Endothelial cell of umbilical vein (primary cell): ENCODE measurements at regions not wholly inside any gene's neighbourhood (a gene's known extent, or its start where the extent isn't known, plus 50 kb on each side); places are given as distances from the start of the nearest gene placed in this dataset.
"Not testable (repeated sequence)": the region's sequence is repeated elsewhere in the genome, so short reads cannot be mapped to it uniquely, and the experiment has no call there.

Experiments
- BruUV-seq: library from RNA; stranded (reverse); fragments of 400-500 nt; replicated peaks from 2 replicates; lab custom pipeline; 2021; lab: Mats Ljungman, UMichigan
- CTCF ChIA-PET: fragments of 300-600, 350-600 bp; sonication (Branson Sonifier 250); formaldehyde crosslinking; loops from one replicate; lab custom pipeline; 2021; ENCODE audit warnings: antibody characterized with exemption, inconsistent platforms; lab: Charles Lee
- POLR2A ChIA-PET: fragments of 300-600, 350-600 bp; sonication (Branson Sonifier 250); formaldehyde crosslinking; loops from one replicate; lab custom pipeline; 2021; ENCODE audit warnings: antibody characterized with exemption, inconsistent platforms; lab: Charles Lee
- DNase-seq: peaks from one replicate; pipeline ENCODE4 v3.0.0-alpha.2; 2011; ENCODE audit warnings: low read depth, low spot score
- FAIRE-seq: peaks from 2 replicates; lab custom pipeline; 2011; peaks lifted over from hg19 to GRCh38; lab: Jason Lieb, UNC
- H2AFZ ChIP-seq: 2 replicates; pipeline ENCODE4 v1.6.0; 2012; ENCODE audit warnings: low read depth, low read length, control low read depth, inconsistent platforms
- H3K27ac ChIP-seq: 2 replicates; pipeline ENCODE4 v1.5.1; 2011; ENCODE audit warnings: low read depth, mild to moderate bottlenecking, control low read depth, low read length, moderate library complexity; ENCODE audit not compliant: insufficient read depth
- H3K27me3 ChIP-seq, 2 experiments: 2 replicates each; pipeline versions ENCODE4 v1.6.0 to v1.6.1; 2011; ENCODE audit warnings: low read length in 2 of 2, mixed read lengths in 1 of 2; ENCODE audit not compliant: control insufficient read depth in 2 of 2, insufficient read depth in 2 of 2
- H3K36me3 ChIP-seq, 2 experiments: 2 replicates in 1 of 2; 3 replicates in 1 of 2; pipeline ENCODE4 v1.5.1; 2011; ENCODE audit warnings: low read length in 2 of 2, mild to moderate bottlenecking in 1 of 2, moderate library complexity in 1 of 2; ENCODE audit not compliant: control insufficient read depth in 2 of 2, insufficient read depth in 2 of 2; ENCODE audit errors: extremely low read depth in 1 of 2
- H3K4me1 ChIP-seq: 3 replicates; pipeline ENCODE4 v1.5.1; 2011; ENCODE audit warnings: mild to moderate bottlenecking, low read length; ENCODE audit not compliant: control insufficient read depth, insufficient read depth; ENCODE audit errors: extremely low read depth
- H3K4me2 ChIP-seq: 2 replicates; pipeline ENCODE4 v1.6.1; 2011; ENCODE audit warnings: low read length, control low read depth, mixed read lengths; ENCODE audit not compliant: insufficient read depth
- H3K4me3 ChIP-seq, 3 experiments: fragments of 200-600 bp in 1 of 3; sonication (generic), shearing (Covaris generic) in 1 of 3; replicated peaks in 1 of 3; 2 replicates each; pipeline ENCODE4 v1.5.1; 2011 to 2016; ENCODE audit warnings: control low read depth in 3 of 3, low read length in 3 of 3, mild to moderate bottlenecking in 2 of 3, inconsistent platforms in 1 of 3, low read depth in 1 of 3, moderate library complexity in 1 of 3; ENCODE audit not compliant: insufficient read depth in 1 of 3
- H3K79me2 ChIP-seq: 2 replicates; pipeline ENCODE4 v1.6.0; 2012; ENCODE audit warnings: low read length, inconsistent platforms; ENCODE audit not compliant: control insufficient read depth, insufficient read depth
- H3K9ac ChIP-seq: replicated peaks from 2 replicates; pipeline ENCODE3; 2011; ENCODE audit warnings: low read length, control low read depth; ENCODE audit not compliant: insufficient read depth; ENCODE audit errors: extremely low read depth
- H3K9me1 ChIP-seq: replicated peaks from 3 replicates; pipeline ENCODE4 v1.6.0; 2011; ENCODE audit warnings: mild to moderate bottlenecking, low read length; ENCODE audit not compliant: control insufficient read depth, insufficient read depth; ENCODE audit errors: extremely low read depth
- H3K9me3 ChIP-seq: replicated peaks from 2 replicates; pipeline ENCODE4 v1.5.1; 2012; ENCODE audit warnings: low read length, inconsistent platforms; ENCODE audit not compliant: control insufficient read depth, insufficient read depth
- H4K20me1 ChIP-seq: replicated peaks from 2 replicates; pipeline ENCODE3; 2011; ENCODE audit warnings: mild to moderate bottlenecking, low read length; ENCODE audit not compliant: control insufficient read depth, insufficient read depth; ENCODE audit errors: extremely low read depth
- EZH2 ChIP-seq: IDR thresholded peaks from 2 replicates; pipeline ENCODE4 v1.6.1; 2012; ENCODE audit warnings: borderline replicate concordance, low read depth, mild to moderate bottlenecking, moderate library complexity, low read length, inconsistent platforms; ENCODE audit not compliant: severe bottlenecking
- FOS ChIP-seq: IDR thresholded peaks from 2 replicates; pipeline ENCODE4 v1.6.1; 2011; ENCODE audit warnings: mild to moderate bottlenecking, low read length, moderate library complexity, borderline replicate concordance; ENCODE audit not compliant: insufficient read depth
- GATA2 ChIP-seq: IDR thresholded peaks from 2 replicates; pipeline ENCODE4 v1.7.0; 2011; ENCODE audit warnings: low read depth, mild to moderate bottlenecking, moderate library complexity, mixed read lengths, low read length; ENCODE audit not compliant: insufficient read length, insufficient read depth
- JUN ChIP-seq: IDR thresholded peaks from 2 replicates; pipeline ENCODE4 v1.6.1; 2011; ENCODE audit warnings: borderline replicate concordance, low read depth; ENCODE audit not compliant: insufficient read length, insufficient read depth
- MAX ChIP-seq: IDR thresholded peaks from 2 replicates; pipeline ENCODE4 v1.6.1; 2011; ENCODE audit not compliant: insufficient read depth, insufficient read length
- MYC ChIP-seq: IDR thresholded peaks from one replicate; pipeline ENCODE4 v1.6.1; 2011; ENCODE audit warnings: mild to moderate bottlenecking, low read depth, low read length
- POLR2A ChIP-seq: IDR thresholded peaks from 2 replicates; pipeline ENCODE4 v1.6.1; 2012; ENCODE audit warnings: low read depth, mild to moderate bottlenecking, control low read depth, low read length
- POLR2AphosphoS5 ChIP-seq: IDR thresholded peaks from 2 replicates; pipeline ENCODE4 v1.6.1; 2012; ENCODE audit warnings: low read depth, mild to moderate bottlenecking, control low read depth, low read length, moderate library complexity; ENCODE audit not compliant: insufficient read depth
- dilution Hi-C: fragments of 300-500 bp; cut with MboI; formaldehyde crosslinking; loops from one replicate; pipeline ENCODE4 v1.15.0; 2019; ENCODE audit warnings: low sequenced_read_pairs; ENCODE audit not compliant: extremely low pct_ligation_motif_present
- intact Hi-C: fragments of 100-400 bp; cut with micrococcal nuclease; formaldehyde crosslinking; loops from one replicate; pipeline ENCODE4 v1.10.0; 2022

- H2AFZ ChIP-seq = no peak overlapping the region
Measured at GRCh38 chr11:37972691-37973090, 1374.7 kb upstream of the RAG2 start.

GRCh38 chr11:37969336-37969735 lies 1371.3 kb upstream of the RAG2 start:
- H3K9me1 ChIP-seq, H3K9ac ChIP-seq, H3K27me3 ChIP-seq, H4K20me1 ChIP-seq, H3K4me2 ChIP-seq, intact Hi-C loops, H3K27ac ChIP-seq, dilution Hi-C loops, H3K36me3 ChIP-seq, DNase-seq, H3K79me2 ChIP-seq, BruUV-seq, H3K4me3 ChIP-seq, H2AFZ ChIP-seq, H3K9me3 ChIP-seq, FAIRE-seq, POLR2A ChIA-PET: not testable (repeated sequence)
- CTCF ChIA-PET = interaction anchor here (1.4 kb wide), 1 partner anchor 50 kb away, joined by 3 read pairs; no protein-coding TSS in a partner anchor
- H3K4me1 ChIP-seq = peaks cover 14% of the 10 kb centered on the region

More at GRCh38 chr11:37972691-37973090, 1374.7 kb upstream of the RAG2 start:
- dilution Hi-C loops (no loop called here), intact Hi-C loops (loop anchor here (2.0 kb wide), 2 partner anchors 18 to 32 kb away; no protein-coding TSS in a partner anchor)
- no peak overlapping the region for H3K27ac ChIP-seq
- no TSS peak for BruUV-seq
- H4K20me1 ChIP-seq = no peaks in the 10 kb centered on the region
- no peaks in the 10 kb centered on the region for H3K36me3 ChIP-seq
- H3K4me1 ChIP-seq = peaks cover 14% of the 10 kb centered on the region
- peak; percentile 44 for FAIRE-seq
- no peaks in the 10 kb centered on the region for H3K9me1 ChIP-seq
- no peak overlapping the region for H3K9ac ChIP-seq
- no peaks in the 10 kb centered on the region for H3K9me3 ChIP-seq
- no peak overlapping the region for H3K4me3 ChIP-seq
- peak; percentile 58 for DNase-seq
- ChIA-PET POLR2A (no interaction called here), CTCF (interaction anchor here (1.6 kb wide), 1 partner anchor 26 kb away, joined by 4 read pairs; no protein-coding TSS in a partner anchor)
- no peaks in the 10 kb centered on the region for H3K79me2 ChIP-seq
- no peaks in the 10 kb centered on the region for H3K27me3 ChIP-seq
- peak overlapping the region; percentile 57 for H3K4me2 ChIP-seq
- TF ChIP-seq FOS (no peak), JUN (no peak), POLR2AphosphoS5 (no peak), MAX (no peak), EZH2 (no peak), MYC (no peak), GATA2 (no peak), POLR2A (no peak)
